EL (cell line): ENCODE measurements at regions not wholly inside any gene's neighbourhood (a gene's known extent, or its start where the extent isn't known, plus 50 kb on each side); places are given as distances from the start of the nearest gene placed in this dataset.
A peak's percentile ranks its signal among the peaks of the same experiment; 100 is the strongest.

Experiments used
- DNase-seq: peaks from one replicate; pipeline ENCODE4 v3.0.0-alpha.2; 2016

DNA sequence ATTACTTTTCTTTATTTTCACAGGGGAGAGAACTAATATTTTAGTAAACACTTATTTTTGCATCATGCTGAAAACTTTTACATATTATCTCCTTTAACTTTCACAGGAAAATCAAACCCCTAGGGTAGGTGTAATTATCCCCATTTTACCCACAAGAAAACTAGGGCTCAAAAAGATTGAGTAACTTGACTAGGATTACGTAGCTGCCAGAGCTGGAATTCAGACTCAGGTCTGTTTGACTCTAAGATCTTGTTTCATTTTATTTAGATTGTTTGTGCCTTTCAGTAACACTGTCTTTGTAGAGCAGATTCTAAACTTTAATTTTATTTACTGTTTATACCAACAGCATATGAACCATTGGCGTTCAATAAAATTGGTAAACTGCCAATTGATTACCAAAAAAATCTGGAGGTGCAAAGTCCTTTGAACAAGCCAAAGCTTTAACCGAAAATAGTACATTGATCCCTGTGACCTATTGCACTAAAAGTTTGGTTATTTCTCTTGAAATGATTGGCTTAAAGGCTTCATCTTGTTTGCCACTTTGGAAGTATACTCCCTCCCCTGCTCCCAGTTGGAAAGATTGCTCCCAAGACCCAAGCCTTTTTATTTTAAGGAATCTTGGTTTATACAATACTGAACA is 71.0 kb upstream of the WDR26 start:
- DNase-seq, result no peak

DNA sequence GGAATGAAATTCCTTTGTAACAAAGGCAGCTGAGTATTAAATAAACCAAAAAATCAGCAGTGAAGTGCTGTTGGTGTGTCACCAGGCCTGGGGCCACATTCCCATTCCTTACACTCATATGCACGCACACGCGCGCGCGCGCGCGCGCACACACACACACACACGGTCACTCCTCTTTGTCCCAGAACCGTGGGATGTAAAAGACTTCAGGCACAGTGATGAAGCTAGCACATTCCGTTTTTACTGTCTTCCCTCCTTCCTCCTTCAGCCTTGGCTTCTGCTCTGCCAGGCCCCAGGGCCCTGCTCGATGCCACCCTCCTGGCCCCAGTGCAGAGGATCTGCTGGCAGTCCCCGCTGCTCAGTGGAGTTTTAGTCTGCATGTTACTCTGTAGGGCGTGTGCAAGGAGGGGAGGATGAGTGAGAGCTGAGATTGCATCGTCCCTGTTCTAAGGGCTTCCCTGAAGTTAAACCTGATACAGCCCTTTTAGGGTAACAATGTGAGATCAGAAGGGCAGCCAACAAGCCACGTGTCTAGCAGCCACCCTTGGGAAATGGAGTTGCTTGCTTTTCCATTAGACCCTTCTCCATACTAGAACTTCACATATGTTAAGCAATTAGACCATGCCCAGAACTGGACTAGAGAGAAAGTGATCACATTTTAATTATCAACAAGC is 71.7 kb upstream of the WDR26 start:
- DNase-seq, result peak; percentile 33

DNA sequence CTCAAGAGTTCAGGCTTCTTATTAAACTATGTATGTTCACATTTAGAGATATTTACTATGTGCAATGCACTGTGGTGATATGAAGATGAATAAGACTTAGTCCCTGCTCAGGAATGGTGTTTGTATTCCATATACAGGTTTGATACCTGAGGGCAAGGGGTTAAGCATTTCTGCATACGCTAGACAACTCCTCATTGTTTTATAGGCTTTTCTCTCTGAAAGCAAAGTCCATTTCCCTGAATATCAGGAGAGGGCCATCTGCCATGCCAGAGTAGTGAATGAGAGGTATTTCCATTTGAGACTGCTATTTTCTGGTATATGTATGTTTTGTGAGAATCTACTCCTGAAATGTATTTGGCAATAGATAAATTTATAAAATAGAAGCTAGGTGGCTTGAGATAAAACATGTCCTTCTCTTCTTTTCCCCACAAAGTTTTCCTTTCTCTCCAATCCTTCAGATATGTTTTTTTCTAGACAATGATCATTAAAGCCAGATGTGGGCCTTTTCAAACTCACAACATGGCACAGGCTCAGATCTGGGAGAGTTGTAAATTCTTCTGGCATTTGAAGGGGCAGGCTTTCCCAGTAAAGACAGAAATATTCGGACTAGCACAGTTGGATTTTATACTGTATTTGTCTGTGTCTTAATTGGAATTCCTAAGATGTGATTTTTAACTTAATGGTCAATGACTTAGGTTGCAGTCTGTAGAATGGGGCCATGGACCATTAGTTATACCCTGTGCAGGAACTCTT is 73.3 kb upstream of the WDR26 start:
- DNase-seq, result peak; percentile 13

DNA sequence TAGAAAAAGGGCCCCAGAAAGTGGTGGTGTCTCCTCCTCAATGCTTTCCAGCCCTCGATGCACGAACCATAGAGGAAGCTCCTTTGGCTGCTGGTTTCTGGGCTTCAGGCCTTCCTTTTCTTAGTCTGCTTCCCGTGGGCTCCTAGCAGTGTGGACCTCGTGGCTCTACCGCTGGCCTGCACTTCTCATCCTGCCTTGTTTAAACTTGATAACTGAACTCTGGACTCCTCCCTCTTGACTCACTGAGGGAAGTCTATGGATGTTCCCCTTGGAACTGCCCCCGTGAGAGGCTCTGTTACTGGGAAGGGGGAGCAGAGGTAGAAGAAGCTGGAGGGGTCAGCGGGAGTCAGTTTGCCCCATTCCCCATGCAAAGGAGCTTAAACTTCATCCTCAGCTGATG is 75.3 kb upstream of the WDR26 start:
- no peak for DNase-seq

DNA sequence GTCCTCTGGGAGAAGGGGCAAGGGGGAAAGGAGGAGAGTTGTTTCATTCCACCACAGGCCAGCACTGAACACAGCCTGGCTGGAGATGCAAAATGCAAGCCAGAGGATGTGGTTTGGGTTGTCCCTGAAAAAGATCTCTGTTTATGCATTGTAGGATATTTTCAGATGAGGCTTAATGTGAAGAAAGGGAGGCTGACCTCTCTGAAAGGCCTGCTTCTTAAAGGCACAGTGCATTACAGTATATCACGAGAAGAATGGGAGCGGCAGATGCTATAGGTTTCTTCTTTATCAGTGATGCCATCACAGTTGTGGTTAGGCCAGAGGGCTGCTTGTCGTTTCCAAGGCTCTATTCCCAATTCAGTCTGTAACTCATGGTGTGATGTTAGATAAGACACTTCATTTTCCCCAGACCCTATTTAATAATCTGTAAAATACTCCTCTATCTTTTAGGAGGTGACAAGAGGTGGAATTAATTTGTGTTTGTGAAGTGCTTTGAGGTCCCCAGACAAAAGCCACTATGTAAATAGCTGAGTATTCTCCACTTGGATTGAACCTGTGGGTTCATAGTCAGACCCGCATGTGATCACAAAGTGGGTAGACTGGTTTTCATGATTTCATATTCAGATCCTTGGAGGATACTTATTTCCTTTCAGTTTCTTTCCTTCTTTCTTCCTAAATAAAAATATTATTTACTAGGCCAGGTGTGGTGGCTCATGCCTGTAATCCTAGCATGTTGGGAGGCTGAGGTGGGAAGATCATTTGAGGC is 76.5 kb upstream of the WDR26 start:
- DNase-seq, result peak; percentile 16

DNA sequence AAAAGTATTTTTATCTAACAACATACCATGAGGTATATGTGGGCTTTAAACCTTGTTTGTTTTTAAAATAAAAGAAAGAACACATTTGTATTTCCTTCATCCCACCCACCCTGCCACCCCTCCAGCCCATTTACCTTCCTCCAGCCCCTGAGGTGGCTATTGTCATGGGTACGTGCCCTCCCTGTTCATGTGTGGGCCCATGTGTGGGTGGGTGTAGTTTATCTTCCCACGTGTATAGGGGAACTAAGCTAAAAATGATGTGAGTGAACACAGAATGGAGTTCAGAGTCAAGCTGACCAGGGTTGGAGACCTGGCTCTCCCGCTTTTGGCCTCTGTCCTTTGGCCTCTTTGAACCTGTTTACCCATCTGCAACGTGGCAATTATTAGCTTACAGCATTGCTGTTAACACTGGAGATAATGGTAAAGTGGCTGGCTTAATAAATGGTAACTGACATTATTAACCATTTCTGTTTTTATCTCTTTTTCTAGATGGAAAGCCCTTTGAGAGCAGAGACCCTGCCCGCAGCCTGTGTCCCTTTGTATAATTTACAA is 78.1 kb upstream of the WDR26 start:
- DNase-seq, result no peak

DNA sequence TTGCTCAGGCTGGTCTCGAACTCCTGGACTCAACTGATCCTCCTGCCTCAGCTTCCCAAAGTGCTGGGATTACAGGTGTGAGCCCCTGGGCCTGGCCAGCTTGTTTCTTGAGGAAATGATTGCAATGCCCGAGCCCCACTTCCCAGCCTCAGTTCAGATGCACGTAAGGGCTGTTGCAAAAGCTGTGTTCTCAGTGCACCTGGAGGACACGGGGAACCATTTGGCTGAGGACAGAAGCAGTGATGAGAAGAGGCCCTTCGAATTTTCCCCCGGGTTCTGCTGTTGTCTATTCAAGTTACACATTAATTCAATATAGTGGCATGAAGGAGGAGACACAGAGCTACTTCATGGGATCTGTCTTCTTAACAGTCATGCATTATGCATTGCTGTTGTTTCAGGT is 78.8 kb upstream of the WDR26 start:
- no peak for DNase-seq

DNA sequence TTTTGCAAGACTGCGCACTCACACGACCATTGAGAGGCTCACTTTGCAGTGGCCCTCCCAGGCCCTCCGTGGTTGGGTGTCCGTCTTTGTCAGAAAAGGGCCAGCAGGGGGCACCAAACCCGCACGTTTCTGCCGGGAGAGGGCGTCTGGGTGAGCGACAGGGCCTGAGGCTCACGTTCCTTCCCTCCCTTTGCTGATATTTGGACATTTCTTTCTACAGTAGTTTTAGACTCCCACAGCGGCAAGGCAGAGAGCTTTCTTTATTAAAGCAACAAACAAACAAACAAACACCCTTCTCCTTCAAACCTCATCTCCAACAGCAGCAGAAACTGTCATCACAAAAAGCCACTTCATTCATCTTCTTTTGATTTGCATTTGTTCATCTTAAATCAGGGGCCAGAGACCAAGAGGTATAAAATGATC is 79.2 kb upstream of the WDR26 start:
- DNase-seq, result peak; percentile 79

DNA sequence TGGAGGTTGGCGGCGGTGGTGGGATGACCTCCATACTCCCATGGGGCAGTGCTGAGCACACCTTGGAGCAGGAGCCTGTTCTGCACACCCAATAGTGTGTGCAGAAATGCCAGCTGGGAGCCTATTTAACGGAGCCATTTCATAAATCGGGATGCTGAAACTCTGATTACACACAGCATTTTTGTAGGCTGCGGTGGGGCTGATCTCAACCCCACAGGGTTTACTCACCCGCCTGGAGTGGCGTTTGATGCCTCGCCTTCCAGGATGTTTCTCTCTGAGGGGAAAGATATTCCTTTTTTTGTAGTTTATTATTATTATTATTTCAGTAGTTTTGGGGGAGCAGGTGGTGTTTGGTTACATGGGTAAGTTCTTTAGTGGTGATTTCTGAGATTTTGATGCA is 82.6 kb upstream of the WDR26 start:
- DNase-seq, result no peak

DNA sequence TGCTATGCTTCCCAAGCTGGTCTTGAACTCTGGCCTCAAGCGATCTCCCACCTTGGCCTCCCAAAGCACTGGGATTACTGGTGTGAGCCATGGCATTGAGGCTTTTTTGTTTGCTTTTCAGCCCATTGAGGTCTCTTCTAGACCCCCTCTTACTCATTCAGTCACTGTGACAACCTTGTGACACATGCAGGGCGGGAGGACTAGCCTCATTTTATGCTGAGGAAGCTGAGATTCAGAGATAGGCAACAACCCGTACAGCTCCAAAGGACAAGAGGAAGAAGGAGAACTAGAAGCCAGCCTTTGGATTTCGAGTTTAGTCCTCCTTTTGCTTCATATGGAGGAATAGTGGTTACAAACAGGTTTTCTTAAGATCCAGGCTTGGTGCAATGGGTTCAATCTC is 83.9 kb upstream of the WDR26 start:
- no peak for DNase-seq

DNA sequence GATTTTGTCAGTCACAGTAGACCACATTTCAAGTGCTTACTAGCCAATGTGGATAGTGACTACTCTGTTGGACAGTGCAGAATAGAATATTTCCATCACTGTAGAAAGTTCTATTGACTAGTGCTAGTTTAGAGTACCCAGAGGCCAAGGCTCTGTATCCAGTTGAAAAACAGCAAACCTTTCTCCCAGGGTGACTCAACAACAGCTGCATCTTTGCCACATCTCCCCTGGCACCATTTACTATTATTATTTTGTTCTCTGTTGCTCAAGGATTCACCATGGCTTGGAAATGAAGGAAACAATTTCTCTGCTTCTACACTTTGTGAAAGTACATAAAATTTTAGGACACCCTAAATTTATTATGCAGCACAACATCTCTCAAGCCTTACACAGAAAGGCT is 85.3 kb upstream of the WDR26 start:
- DNase-seq, result no peak

DNA sequence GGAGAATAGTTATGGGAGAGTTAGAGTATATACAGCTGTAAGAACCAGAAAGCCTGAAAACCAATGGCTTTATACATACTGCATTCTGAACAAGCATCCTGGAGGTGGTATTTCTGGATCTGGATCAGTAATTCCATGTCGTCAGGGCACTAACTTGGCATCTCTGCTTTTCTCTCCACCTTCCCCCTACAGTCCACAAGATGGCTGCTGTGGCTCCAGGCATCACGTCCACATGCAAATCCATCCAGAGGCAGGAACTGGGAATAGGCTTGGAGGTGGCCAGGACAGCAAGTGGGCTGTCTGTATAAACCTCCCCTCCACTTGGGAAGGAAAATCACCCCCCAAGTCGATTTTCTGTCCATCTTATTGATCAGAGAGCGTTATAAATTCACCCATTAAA is 86.2 kb upstream of the WDR26 start:
- no peak for DNase-seq

DNA sequence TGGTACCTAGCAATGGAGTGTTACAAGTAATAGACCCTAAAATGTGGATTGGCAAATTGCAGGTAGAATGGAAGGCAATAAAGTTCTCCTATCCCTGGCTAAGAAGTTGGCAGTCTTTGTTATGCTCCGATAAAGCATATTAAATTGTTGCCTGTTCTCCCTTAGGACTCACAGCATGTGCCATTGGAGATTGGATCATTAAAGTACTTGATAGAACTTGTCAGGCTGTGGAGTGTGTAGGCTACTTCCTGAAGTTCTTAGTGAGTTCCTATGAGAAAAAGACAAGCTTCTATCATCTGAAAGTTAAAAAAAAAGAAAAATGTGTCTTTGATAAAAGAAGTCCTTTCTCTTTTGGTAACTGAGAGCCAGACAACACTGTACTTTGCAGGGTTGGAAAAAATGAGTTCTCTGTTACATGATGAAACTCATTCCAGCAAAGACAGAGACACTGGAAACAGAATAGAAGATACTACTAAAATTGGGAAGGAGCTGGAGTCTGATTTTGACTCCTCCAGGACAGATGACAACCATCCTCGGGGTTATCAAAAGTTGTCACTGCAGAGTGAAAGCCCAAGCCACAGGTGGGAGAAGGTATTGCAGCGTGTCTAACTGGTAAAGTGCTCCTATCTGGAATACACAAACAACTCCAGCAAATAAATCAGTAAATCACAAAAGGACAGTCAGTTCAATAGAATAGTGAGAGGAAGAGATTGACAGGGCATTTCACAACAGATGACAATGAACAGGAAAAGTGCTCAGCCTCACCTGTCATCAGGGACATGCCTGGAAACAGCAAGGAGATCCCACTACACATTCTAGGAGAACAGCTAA is 87.5 kb upstream of the WDR26 start:
- no peak for DNase-seq

DNA sequence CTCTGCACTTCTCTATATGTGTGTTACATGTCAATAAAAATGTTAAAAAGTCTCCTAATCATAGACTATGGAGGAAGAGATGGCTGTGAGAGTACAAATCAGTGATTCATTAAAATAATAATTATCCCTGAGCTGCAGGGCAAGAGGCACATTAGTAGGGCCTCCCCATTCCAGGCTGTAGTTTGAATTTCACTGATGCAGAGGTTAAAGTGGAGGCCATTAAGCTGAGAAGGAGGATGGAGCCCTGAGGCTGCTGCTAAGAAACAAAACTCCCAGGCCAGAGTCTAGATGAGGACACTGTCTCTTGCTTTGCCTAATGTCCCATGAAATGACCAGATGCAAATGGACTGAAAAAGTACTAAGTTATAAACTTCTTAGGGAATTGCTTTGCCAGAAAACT is 89.1 kb upstream of the WDR26 start:
- no peak for DNase-seq

DNA sequence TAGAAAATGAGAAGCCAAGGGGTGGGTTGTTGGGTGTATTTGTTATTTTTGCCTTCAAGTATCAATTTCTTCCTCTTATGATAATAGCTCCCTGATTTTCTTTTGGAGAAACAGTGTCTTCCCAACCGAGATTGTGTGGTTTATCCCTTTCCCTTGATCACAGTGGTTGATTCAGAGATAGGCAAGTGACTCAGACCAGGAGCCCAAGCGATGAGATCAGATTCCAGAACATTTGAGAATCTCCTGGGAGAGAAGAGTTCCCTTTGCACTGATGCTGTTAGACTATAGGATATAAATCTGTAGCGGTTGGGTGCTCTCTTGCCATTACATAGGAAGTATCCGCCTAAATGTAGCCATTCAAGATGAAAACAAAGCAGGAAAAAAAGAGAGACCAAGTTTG is 90.1 kb upstream of the WDR26 start:
- peak; percentile 76 for DNase-seq

DNA sequence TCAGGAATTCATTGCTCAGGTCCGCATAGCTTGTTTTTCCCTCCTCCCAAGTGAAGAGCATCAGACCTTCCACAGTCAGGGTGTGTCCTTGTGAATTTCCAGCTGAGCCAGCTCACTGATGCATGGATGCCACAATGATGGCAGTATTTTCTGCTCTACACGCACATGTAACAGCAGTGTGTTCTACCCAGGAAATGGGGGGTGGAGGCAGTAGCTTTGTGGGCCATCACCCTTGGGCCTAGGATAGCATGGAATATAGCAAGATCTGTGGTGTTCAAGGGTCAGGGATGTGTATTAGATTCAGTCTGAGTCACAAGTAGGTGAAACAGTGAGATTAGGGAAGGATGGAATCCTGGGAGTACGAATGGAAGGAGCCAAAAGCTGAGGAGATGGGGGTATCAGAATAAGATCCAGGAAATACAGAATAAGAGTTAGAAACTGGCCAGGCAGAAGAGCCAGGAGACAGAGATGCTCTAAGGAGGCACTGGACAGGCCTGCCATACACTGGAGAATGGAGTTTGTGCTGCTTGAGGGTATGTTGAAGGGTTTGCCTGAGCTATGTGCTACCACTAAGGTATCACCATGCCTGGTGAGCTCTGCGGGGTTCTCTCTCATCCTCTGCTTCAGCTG is 90.6 kb upstream of the CNIH3 start:
- DNase-seq, result no peak

DNA sequence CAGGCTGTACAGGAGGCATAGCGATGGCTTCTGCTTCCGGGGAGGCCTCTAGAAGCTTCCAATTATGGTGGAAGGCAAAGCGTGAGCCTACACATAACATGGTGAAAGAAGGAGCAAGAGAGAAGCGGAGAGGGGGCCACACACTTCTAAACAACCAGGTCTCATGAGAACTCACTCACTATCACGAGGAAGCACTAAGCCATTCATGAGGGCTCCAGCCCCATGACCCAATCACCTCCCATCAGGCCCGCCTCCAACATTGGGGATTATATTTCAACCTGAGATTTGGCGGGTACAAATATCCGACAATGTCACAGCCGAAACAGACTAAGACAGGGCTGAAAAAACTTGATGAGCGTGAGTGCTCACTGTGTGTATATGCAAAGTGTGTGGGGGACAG is 89.3 kb upstream of the CNIH3 start:
- no peak for DNase-seq

DNA sequence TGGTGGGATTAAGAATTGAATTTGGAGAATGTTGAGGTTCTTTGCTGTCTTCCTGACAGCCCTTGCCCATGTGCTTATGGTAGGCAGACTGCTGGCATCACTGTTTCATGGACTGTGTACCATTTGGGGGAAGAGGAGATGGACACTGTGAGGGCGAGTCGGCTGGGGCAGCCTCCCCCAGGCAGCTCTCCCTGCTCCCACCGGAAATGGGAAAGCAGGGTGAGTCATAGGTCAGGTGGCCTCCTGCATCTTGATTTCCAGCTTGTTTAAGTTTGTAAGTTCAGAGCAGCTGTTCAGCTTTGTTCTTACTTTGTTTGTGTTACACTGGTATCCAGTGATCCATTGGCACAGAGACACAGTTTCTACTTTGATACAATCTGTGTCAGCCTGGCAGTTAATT is 87.2 kb upstream of the CNIH3 start:
- DNase-seq, result peak; percentile 72

DNA sequence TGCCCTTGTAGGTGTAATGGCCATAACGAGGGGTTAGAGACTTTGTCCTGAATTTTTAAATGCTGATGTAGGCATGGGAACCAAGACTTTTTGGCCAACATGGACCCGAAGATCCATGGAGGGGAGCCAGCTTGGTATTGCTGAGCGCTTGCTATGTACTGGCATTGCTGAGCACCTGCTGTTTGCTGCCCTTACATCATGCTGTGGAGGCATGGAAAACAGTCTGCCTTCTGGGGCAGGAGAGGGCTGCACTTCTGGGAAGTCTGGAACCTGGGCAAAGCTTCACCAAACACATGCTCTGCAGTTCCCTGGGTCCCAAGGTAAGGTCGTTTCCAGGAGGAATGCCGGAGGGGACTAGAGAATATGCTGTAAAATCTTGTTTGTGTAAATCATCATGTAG is 86.3 kb upstream of the CNIH3 start:
- DNase-seq, result no peak

DNA sequence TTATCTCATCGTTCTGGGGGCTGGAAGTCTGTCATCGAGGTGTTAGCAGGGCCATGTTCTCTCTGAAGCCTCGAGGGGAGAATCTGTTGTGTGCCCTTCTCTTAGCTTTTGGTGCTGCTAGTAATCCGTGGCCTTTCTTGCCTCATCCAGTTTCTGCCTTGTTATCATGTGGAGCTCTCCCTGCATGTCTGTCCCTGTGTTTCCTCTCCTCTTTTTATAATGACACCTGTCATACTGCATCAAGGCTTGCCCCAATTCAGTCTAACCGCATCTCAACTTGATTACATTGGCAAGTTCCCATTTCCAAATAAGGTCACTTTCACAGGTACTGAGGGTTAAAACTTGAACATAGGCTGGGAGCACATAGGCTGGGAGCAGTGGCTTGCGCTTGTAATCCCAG is 82.6 kb upstream of the CNIH3 start:
- DNase-seq, result no peak

DNA sequence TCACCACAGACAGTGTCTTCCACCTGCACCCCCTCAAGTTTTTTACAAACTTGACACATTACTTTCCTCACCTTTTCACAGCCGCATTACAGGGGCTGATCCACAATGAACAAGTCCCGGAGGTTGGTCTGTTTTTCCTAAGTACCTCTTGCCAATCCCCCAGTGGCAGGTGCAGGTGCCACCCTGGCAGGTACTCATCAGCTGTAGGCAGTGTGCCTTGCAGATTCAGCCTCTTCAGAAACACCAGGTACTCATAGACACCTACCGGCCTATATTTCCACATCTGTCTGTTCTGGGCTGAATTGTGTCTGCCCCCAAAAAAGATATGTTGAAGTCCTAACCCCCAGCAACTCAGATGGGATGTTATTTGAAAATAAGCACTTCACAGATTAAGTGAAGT is 81.4 kb upstream of the CNIH3 start:
- DNase-seq, result no peak

DNA sequence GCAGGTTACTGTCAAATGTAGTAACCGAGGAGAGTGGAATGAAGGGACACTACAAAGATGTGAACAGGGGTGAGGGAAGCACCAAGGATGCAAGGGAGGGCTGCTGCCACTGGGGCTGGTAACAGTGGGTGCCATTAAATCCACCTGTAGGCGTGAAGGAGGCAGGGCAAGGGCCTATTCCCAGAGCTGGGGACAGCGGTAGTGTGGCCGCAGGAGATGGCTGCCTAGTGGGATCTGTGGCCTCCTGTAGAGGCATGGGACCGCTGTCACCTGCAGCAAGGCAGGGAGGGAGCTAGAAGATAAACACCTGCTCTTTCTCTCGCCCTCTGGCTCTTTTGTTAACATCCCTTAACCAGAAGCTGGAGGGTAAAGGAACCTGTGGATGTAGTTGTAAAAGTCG is 80.5 kb upstream of the CNIH3 start:
- no peak for DNase-seq
